ENCODE measurements at regions not wholly inside any gene's neighbourhood (a gene's known extent, or its start where the extent isn't known, plus 50 kb on each side); places are given as distances from the start of the nearest gene placed in this dataset.

- TF ChIP-seq GATA3 (IDR thresholded peaks at IDR 0.05; ENCODE audit: low read depth, low read length), result no peak
- TF ChIP-seq GATA2 (IDR thresholded peaks at IDR 0.05; ENCODE audit: low read depth, low read length), result no peak
These were observed 172.3 kb upstream of the GLI3 start for GRCh38 chr7:42409296-42409695.

Measured in SH-SY5Y (cell line).